Endothelial cell (in vitro differentiated cells): ENCODE measurements at regions not wholly inside any gene's neighbourhood (a gene's known extent, or its start where the extent isn't known, plus 50 kb on each side); places are given as distances from the start of the nearest gene placed in this dataset.

Source experiments
- DNase-seq: peaks from one replicate; pipeline ENCODE4 v3.0.0; 2021; ENCODE audit warnings: low spot score
- H3K27ac Mint-ChIP-seq: one replicate; pipeline ENCODE4 v1.8.0; 2021; ENCODE audit warnings: mixed read lengths, inconsistent platforms; ENCODE audit not compliant: unreplicated experiment
- H3K27me3 Mint-ChIP-seq: one replicate; pipeline ENCODE4 v1.8.0; 2021; ENCODE audit warnings: mild to moderate bottlenecking, moderate library complexity, mixed read lengths, inconsistent platforms; ENCODE audit not compliant: unreplicated experiment
- H3K36me3 Mint-ChIP-seq: one replicate; pipeline ENCODE4 v1.8.0; 2021; ENCODE audit warnings: mild to moderate bottlenecking, low read depth, mixed read lengths, inconsistent platforms; ENCODE audit not compliant: unreplicated experiment
- H3K4me1 Mint-ChIP-seq: one replicate; pipeline ENCODE4 v1.8.0; 2021; ENCODE audit warnings: mild to moderate bottlenecking, mixed read lengths, inconsistent platforms; ENCODE audit not compliant: unreplicated experiment
- H3K4me3 Mint-ChIP-seq: one replicate; pipeline ENCODE4 v1.8.0; 2021; ENCODE audit warnings: mild to moderate bottlenecking, mixed read lengths, inconsistent platforms; ENCODE audit not compliant: unreplicated experiment
- H3K9me3 Mint-ChIP-seq: one replicate; pipeline ENCODE4 v1.8.0; 2021; ENCODE audit warnings: mixed read lengths, inconsistent platforms; ENCODE audit not compliant: unreplicated experiment
- TF ChIP-seq, protein P1 (sequence below): fragments of 200-600 bp; sonication (generic); IDR thresholded peaks from one replicate; pipeline ENCODE4 v1.5.0; 2021; ENCODE audit warnings: antibody characterized with exemption; ENCODE audit not compliant: unreplicated experiment

DNA sequence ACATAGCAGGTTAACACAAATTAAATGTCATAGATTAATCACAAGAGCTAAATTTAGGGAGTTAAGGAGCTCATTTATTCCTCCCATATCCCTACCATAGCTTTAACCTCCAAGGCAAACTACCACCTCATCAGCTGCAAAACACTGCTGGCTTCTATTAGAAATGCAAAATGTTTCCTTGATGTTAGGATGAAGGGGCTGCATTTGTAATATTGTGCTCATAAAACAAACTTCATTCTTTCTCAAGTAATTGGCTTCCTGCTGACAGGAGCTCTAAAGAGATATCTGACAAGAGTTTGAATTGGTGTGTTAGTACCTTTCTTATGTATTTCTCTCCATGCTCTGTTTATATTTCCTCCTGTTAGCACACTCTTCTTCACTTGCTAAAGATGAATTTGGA is 152.1 kb downstream of the OLFM4 start:
- Mint-ChIP-seq H3K36me3 (no peaks in the 10 kb centered on the region), H3K4me1 (no peaks in the 10 kb centered on the region), H3K4me3 (no peak overlapping the region), H3K9me3 (no peaks in the 10 kb centered on the region), H3K27ac (no peak overlapping the region), H3K27me3 (no peaks in the 10 kb centered on the region)
- no peak for DNase-seq
- TF ChIP-seq, protein P1, sequence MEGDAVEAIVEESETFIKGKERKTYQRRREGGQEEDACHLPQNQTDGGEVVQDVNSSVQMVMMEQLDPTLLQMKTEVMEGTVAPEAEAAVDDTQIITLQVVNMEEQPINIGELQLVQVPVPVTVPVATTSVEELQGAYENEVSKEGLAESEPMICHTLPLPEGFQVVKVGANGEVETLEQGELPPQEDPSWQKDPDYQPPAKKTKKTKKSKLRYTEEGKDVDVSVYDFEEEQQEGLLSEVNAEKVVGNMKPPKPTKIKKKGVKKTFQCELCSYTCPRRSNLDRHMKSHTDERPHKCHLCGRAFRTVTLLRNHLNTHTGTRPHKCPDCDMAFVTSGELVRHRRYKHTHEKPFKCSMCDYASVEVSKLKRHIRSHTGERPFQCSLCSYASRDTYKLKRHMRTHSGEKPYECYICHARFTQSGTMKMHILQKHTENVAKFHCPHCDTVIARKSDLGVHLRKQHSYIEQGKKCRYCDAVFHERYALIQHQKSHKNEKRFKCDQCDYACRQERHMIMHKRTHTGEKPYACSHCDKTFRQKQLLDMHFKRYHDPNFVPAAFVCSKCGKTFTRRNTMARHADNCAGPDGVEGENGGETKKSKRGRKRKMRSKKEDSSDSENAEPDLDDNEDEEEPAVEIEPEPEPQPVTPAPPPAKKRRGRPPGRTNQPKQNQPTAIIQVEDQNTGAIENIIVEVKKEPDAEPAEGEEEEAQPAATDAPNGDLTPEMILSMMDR = no peak

DNA sequence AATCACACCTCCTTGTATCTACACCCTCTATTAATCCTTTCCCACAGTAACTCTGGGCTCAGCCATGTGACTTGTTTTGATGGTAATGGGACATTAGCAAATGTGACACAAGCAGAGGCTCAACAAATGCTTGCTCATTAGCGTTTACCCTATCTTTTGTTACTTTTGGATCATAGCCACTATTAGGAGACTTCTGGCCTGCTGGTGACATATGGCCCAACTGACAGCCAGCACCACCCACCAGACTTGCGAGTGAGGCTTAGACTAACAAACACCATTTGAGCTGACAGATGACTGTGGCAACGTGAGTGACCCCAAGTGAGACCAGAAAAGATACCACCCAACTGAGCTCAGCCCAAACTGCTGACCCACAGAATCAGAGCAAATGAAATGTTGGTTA is 154.1 kb downstream of the OLFM4 start:
- Mint-ChIP-seq H3K4me1 (no peaks in the 10 kb centered on the region), H3K9me3 (no peaks in the 10 kb centered on the region), H3K27ac (no peak overlapping the region), H3K36me3 (no peaks in the 10 kb centered on the region), H3K4me3 (no peak overlapping the region), H3K27me3 (no peaks in the 10 kb centered on the region)
- TF ChIP-seq, protein P1 = no peak
- no peak for DNase-seq

GRCh38 chr13:53188120-53188519 is 159.5 kb downstream of the OLFM4 start:
- no peaks in the 10 kb centered on the region for H3K9me3 Mint-ChIP-seq
- TF ChIP-seq, protein P1 = no peak
- H3K4me3 Mint-ChIP-seq = no peak overlapping the region
- peaks cover 4% of the 10 kb centered on the region for H3K4me1 Mint-ChIP-seq
- no peak overlapping the region for H3K27ac Mint-ChIP-seq
- no peaks in the 10 kb centered on the region for H3K36me3 Mint-ChIP-seq
- H3K27me3 Mint-ChIP-seq = no peaks in the 10 kb centered on the region
- no peak for DNase-seq

- H3K4me3 Mint-ChIP-seq = no peak overlapping the region
- H3K4me1 Mint-ChIP-seq = peaks cover 4% of the 10 kb centered on the region
- TF ChIP-seq, protein P1 = no peak
- H3K9me3 Mint-ChIP-seq = no peaks in the 10 kb centered on the region
- H3K27me3 Mint-ChIP-seq = no peaks in the 10 kb centered on the region
- no peak for DNase-seq
- H3K27ac Mint-ChIP-seq = no peak overlapping the region
- no peaks in the 10 kb centered on the region for H3K36me3 Mint-ChIP-seq
These were observed 160.5 kb downstream of the OLFM4 start for GRCh38 chr13:53189162-53189561.

GRCh38 chr13:53191091-53191490 is 162.5 kb downstream of the OLFM4 start:
- DNase-seq = no peak
- H3K9me3 Mint-ChIP-seq = no peaks in the 10 kb centered on the region
- no peak overlapping the region for H3K4me3 Mint-ChIP-seq
- TF ChIP-seq, protein P1 = no peak
- peaks cover 2% of the 10 kb centered on the region for H3K27me3 Mint-ChIP-seq
- H3K27ac Mint-ChIP-seq = no peak overlapping the region
- no peaks in the 10 kb centered on the region for H3K36me3 Mint-ChIP-seq
- peaks cover 4% of the 10 kb centered on the region for H3K4me1 Mint-ChIP-seq
